GM12878 (cell line): ENCODE measurements at regions not wholly inside any gene's neighbourhood (a gene's known extent, or its start where the extent isn't known, plus 50 kb on each side); places are given as distances from the start of the nearest gene placed in this dataset.

Experiments used
- ATAC-seq: fragments of 200-7000 bp; cut with Tn5 transposase; 3 replicates; pipeline ENCODE4 v1.9.1; 2020; ENCODE audit warnings: mild to moderate bottlenecking, moderate library complexity
- BruUV-seq: library from RNA; stranded (reverse); fragments of 400-500 nt; replicated peaks from 2 replicates; lab custom pipeline; 2021; lab: Mats Ljungman, UMichigan
- CTCF ChIA-PET: fragments of 300-600 bp; sonication (Branson Sonifier 250); formaldehyde crosslinking; extraction: SDS; loops from one replicate; lab custom pipeline; 2021; ENCODE audit warnings: inconsistent platforms; lab: Yijun Ruan, JAX
- POLR2A ChIA-PET: fragments of 350-600 bp; formaldehyde crosslinking; extraction: SDS; loops from one replicate; lab custom pipeline; 2021; ENCODE audit warnings: inconsistent platforms; lab: Charles Lee
- RAD21 ChIA-PET: fragments of 300-600 bp; sonication (Branson Sonifier 250); formaldehyde crosslinking; loops from one replicate; lab custom pipeline; 2023; ENCODE audit warnings: antibody characterized with exemption; ENCODE audit not compliant: unreplicated experiment; lab: Charles Lee
- SMC1A ChIA-PET: fragments of 300-600 bp; sonication (Branson Sonifier 250); formaldehyde crosslinking; loops from one replicate; lab custom pipeline; 2023; ENCODE audit not compliant: unreplicated experiment, uncharacterized antibody; lab: Charles Lee
- DNase-seq: peaks from one replicate; pipeline ENCODE4 v3.0.0-alpha.2; 2011; ENCODE audit warnings: low read depth, low spot score
- FAIRE-seq: peaks from 3 replicates; lab custom pipeline; 2011; peaks lifted over from hg19 to GRCh38; lab: Jason Lieb, UNC
- H2AFZ ChIP-seq: 2 replicates; pipeline ENCODE4 v1.6.0; 2011; ENCODE audit warnings: low read depth, low read length, control low read depth; ENCODE audit not compliant: control insufficient read depth
- H3K27ac ChIP-seq: 2 replicates; pipeline ENCODE4 v1.5.1; 2011; ENCODE audit warnings: control low read depth; ENCODE audit not compliant: control insufficient read depth, insufficient read depth
- H3K27me3 ChIP-seq, 2 experiments: replicated peaks in 1 of 2; 2 replicates each; pipeline versions ENCODE4 v1.6.0 to v1.6.1; 2011; ENCODE audit warnings: low read length in 1 of 2; ENCODE audit not compliant: control insufficient read depth in 2 of 2, insufficient read depth in 2 of 2
- H3K36me3 ChIP-seq, 2 experiments: 2 replicates each; pipeline ENCODE4 v1.5.1; 2011; ENCODE audit warnings: low read length in 1 of 2; ENCODE audit not compliant: control insufficient read depth in 2 of 2, insufficient read depth in 2 of 2
- H3K4me1 ChIP-seq: 2 replicates; pipeline ENCODE4 v1.6.1; 2011; ENCODE audit warnings: mild to moderate bottlenecking, low read length, moderate library complexity, mixed read lengths; ENCODE audit not compliant: control insufficient read depth, insufficient read depth
- H3K4me2 ChIP-seq: 2 replicates; pipeline ENCODE4 v1.6.0; 2011; ENCODE audit warnings: control low read depth; ENCODE audit not compliant: control insufficient read depth, insufficient read depth
- H3K4me3 ChIP-seq: fragments of 200-600 bp; sonication (generic); 2 replicates; pipeline ENCODE4 v1.5.1; 2016
- H3K79me2 ChIP-seq: 2 replicates; pipeline ENCODE4 v1.6.0; 2011; ENCODE audit warnings: low read length; ENCODE audit not compliant: control insufficient read depth, insufficient read depth
- H3K9ac ChIP-seq: 2 replicates; pipeline ENCODE4 v1.8.0; 2011; ENCODE audit warnings: low read length, control low read depth, mixed read lengths; ENCODE audit not compliant: control insufficient read depth, insufficient read depth
- H3K9me3 ChIP-seq: replicated peaks from 3 replicates; pipeline ENCODE4 v1.5.1; 2011; ENCODE audit warnings: mild to moderate bottlenecking, low read length; ENCODE audit not compliant: control insufficient read depth, insufficient read depth
- H4K20me1 ChIP-seq: 2 replicates; pipeline ENCODE4 v1.6.0; 2011; ENCODE audit not compliant: control insufficient read depth, insufficient read depth
- BRCA1 ChIP-seq: IDR thresholded peaks from 2 replicates; pipeline ENCODE4 v1.6.1; 2011; ENCODE audit warnings: low read depth, low read length, improper control_type of control experiment
- CUX1 ChIP-seq: IDR thresholded peaks from 2 replicates; pipeline ENCODE4 v1.6.1; 2012; ENCODE audit warnings: improper control_type of control experiment, low read depth, low read length; ENCODE audit not compliant: insufficient replicate concordance
- ETV6 ChIP-seq, 2 experiments: fragments of 450-650 bp in 1 of 2; IDR thresholded peaks in 1 of 2; conservative IDR thresholded peaks in 1 of 2; 2 replicates each; pipeline ENCODE4 v1.6.1; 2014; ENCODE audit warnings: antibody characterized with exemption in 1 of 2, borderline replicate concordance in 1 of 2, low read depth in 1 of 2, mild to moderate bottlenecking in 1 of 2, moderate library complexity in 1 of 2
- JUNB ChIP-seq: IDR thresholded peaks from 2 replicates; pipeline ENCODE4 v1.6.1; 2016; ENCODE audit warnings: antibody characterized with exemption, mild to moderate bottlenecking
- MEF2A ChIP-seq: IDR thresholded peaks from 2 replicates; pipeline ENCODE4 v1.6.1; 2011; ENCODE audit warnings: low read depth, mild to moderate bottlenecking, low read length, moderate library complexity; ENCODE audit not compliant: insufficient read depth
- NFIC ChIP-seq: IDR thresholded peaks from 2 replicates; pipeline ENCODE4 v1.6.1; 2012; ENCODE audit warnings: low read depth, mild to moderate bottlenecking, inconsistent platforms, low read length, moderate library complexity
- NR2C1 ChIP-seq: fragments of 450-650 bp; IDR thresholded peaks from 2 replicates; pipeline ENCODE4 v1.6.1; 2017; ENCODE audit warnings: antibody characterized with exemption, mild to moderate bottlenecking, moderate library complexity
- PAX5 ChIP-seq: IDR thresholded peaks from 2 replicates; pipeline ENCODE4 v1.6.1; 2011; ENCODE audit warnings: low read depth, low read length, borderline replicate concordance
- RCOR1 ChIP-seq: conservative IDR thresholded peaks from 2 replicates; pipeline ENCODE4 v1.6.1; 2012; ENCODE audit warnings: low read depth, low read length, improper control_type of control experiment
- TARDBP ChIP-seq: IDR thresholded peaks from 2 replicates; pipeline ENCODE4 v1.6.1; 2016; ENCODE audit warnings: borderline replicate concordance
- WGBS: methylation state at CpG from one replicate; pipeline ENCODE4 v1.1.6; 2016; ENCODE audit warnings: low lambda C conversion rate; ENCODE audit not compliant: insufficient replicate concordance, insufficient coverage; ENCODE audit errors: missing lambda C conversion rate; 5-methylcytosine and 5-hydroxymethylcytosine counted together
- in situ Hi-C: fragments of 300-500 bp; cut with MboI; formaldehyde crosslinking; loops from 9 replicates; pipeline ENCODE4 v1.14.3; 2018; ENCODE audit warnings: mixed read lengths
- intact Hi-C: fragments of 100-400 bp; cut with micrococcal nuclease; formaldehyde crosslinking; loops from one replicate; pipeline ENCODE4 v1.14.2; 2022; ENCODE audit not compliant: unreplicated experiment

GRCh38 chr7:33760834-33761233 is 144.5 kb upstream of the BMPER start:
- Histone ChIP-seq H2AFZ (no peak overlapping the region), H4K20me1 (no peaks in the 10 kb centered on the region), H3K79me2 (no peaks in the 10 kb centered on the region), H3K4me1 (no peaks in the 10 kb centered on the region; the same call in 1 of the 2 replicates), H3K27me3 (peaks cover 0 to 1% of the 10 kb centered on the region in 2 experiments; a peak in 1 of 4 replicates), H3K9me3 (no peaks in the 10 kb centered on the region), H3K4me3 (no peak overlapping the region), H3K27ac (no peak overlapping the region), H3K4me2 (no peak overlapping the region), H3K36me3 (no peaks in the 10 kb centered on the region), H3K9ac (no peak overlapping the region)
- RAD21 ChIA-PET = interaction anchor here (1.7 kb wide), 1 partner anchor 172 kb away, joined by 5 read pairs; no protein-coding TSS in a partner anchor
- in situ Hi-C loops (no loop called here), intact Hi-C loops (no loop called here)
- 37% methylated on average over 3 of the region's 3 CpGs for WGBS
- no TSS peak for BruUV-seq
- ATAC-seq (no peak), DNase-seq (no peak), FAIRE-seq (no peak)
- CTCF ChIA-PET = interaction anchor here (0.9 to 5.4 kb wide), 5 partner anchors 9 to 338 kb away, joined by 3 to 33 read pairs (median 5); no protein-coding TSS in a partner anchor
- no peak for TF ChIP-seq MEF2A
- no peak for TF ChIP-seq ETV6 (conservative IDR thresholded peaks at IDR 0.05 in 1 of 2, IDR thresholded peaks at IDR 0.05 in 1 of 2; ENCODE audit: borderline replicate concordance in 1 of 2, low read depth in 1 of 2)
- TF ChIP-seq NR2C1 = no peak
- TF ChIP-seq CUX1 = no peak
- TF ChIP-seq TARDBP = no peak
- no peak for TF ChIP-seq BRCA1
- TF ChIP-seq JUNB = no peak
- TF ChIP-seq PAX5 = no peak
- TF ChIP-seq RCOR1 = no peak
- no peak for TF ChIP-seq NFIC
- POLR2A ChIA-PET = interaction anchor here (0.5 kb wide), 1 partner anchor 12 kb away, joined by 3 read pairs; no protein-coding TSS in a partner anchor
- SMC1A ChIA-PET = interaction anchor here (0.8 kb wide), 1 partner anchor 35 kb away, joined by 3 read pairs; no protein-coding TSS in a partner anchor
